ENCODE measurements at regions not wholly inside any gene's neighbourhood (a gene's known extent, or its start where the extent isn't known, plus 50 kb on each side); places are given as distances from the start of the nearest gene placed in this dataset.
A peak's percentile ranks its signal among the peaks of the same experiment; 100 is the strongest.
"Not testable (repeated sequence)": the region's sequence is repeated elsewhere in the genome, so short reads cannot be mapped to it uniquely, and the experiment has no call there.

- no peak for DNase-seq
These were observed 1493.5 kb upstream of the DEFB115 start for GRCh38 chr20:29763821-29764511.

GRCh38 chr20:29764922-29765610, 1492.4 kb upstream of the DEFB115 start:
- DNase-seq, result peak; percentile 66 to 69

- not testable (repeated sequence) for DNase-seq
These were observed 1479.4 kb upstream of the DEFB115 start for GRCh38 chr20:29778033-29778432.

- DNase-seq, result not testable (repeated sequence)
These were observed 1476.2 kb upstream of the DEFB115 start for GRCh38 chr20:29781217-29781616.

GRCh38 chr20:29781891-29782290, 1475.6 kb upstream of the DEFB115 start:
- DNase-seq, result not testable (repeated sequence)

- DNase-seq, result not testable (repeated sequence)
These were observed 1470.0 kb upstream of the DEFB115 start for GRCh38 chr20:29787456-29787855.

- DNase-seq, result no peak
These were observed 1467.0 kb upstream of the DEFB115 start for GRCh38 chr20:29790510-29790909.

- DNase-seq, result not testable (repeated sequence)
These were observed 1426.0 kb upstream of the DEFB115 start for GRCh38 chr20:29831508-29831907.

- not testable (repeated sequence) for DNase-seq
These were observed 1389.5 kb upstream of the DEFB115 start for GRCh38 chr20:29868014-29868413.

GRCh38 chr20:29868688-29869087, 1388.8 kb upstream of the DEFB115 start:
- DNase-seq, result not testable (repeated sequence)

- DNase-seq, result not testable (repeated sequence)
These were observed 1385.6 kb upstream of the DEFB115 start for GRCh38 chr20:29871816-29872215.

- DNase-seq, result peak; percentile 73 to 75
These were observed 1383.5 kb upstream of the DEFB115 start for GRCh38 chr20:29873946-29874345.

GRCh38 chr20:29874476-29875202, 1382.8 kb upstream of the DEFB115 start:
- DNase-seq, result no peak

GRCh38 chr20:29875321-29876083, 1382.0 kb upstream of the DEFB115 start:
- DNase-seq, result not testable (repeated sequence)

GRCh38 chr20:29876084-29876910, 1381.2 kb upstream of the DEFB115 start:
- not testable (repeated sequence) for DNase-seq

GRCh38 chr20:29876911-29877285, 1380.6 kb upstream of the DEFB115 start:
- no peak for DNase-seq

GRCh38 chr20:29877411-29878280, 1379.8 kb upstream of the DEFB115 start:
- not testable (repeated sequence) for DNase-seq

- peak; percentile 97 to 98 for DNase-seq
These were observed 1379.2 kb upstream of the DEFB115 start for GRCh38 chr20:29878281-29878741.

- DNase-seq, result no peak
These were observed 1378.6 kb upstream of the DEFB115 start for GRCh38 chr20:29878777-29879442.

GRCh38 chr20:29881107-29881506, 1376.4 kb upstream of the DEFB115 start:
- not testable (repeated sequence) for DNase-seq
